Muscle layer of duodenum (tissue), 2 donors: ENCODE measurements at regions not wholly inside any gene's neighbourhood (a gene's known extent, or its start where the extent isn't known, plus 50 kb on each side); places are given as distances from the start of the nearest gene placed in this dataset.

Experiments used
- H3K27ac ChIP-seq: one replicate; pipeline ENCODE4 v1.7.0; 2013; ENCODE audit warnings: mild to moderate bottlenecking, low read length
- H3K27me3 ChIP-seq: one replicate; pipeline ENCODE4 v1.7.0; 2013; ENCODE audit warnings: low read depth, mild to moderate bottlenecking, control low read depth, low read length
- H3K36me3 ChIP-seq, 2 donors: one replicate each; pipeline ENCODE4 v1.7.0; 2013; ENCODE audit warnings: low read length in 2 of 2, control low read depth in 1 of 2, mild to moderate bottlenecking in 1 of 2; ENCODE audit not compliant: insufficient read depth in 2 of 2, control insufficient read depth in 1 of 2
- H3K4me1 ChIP-seq, 2 donors: one replicate each; pipeline ENCODE4 v1.7.0; 2013; ENCODE audit warnings: low read length in 2 of 2, mild to moderate bottlenecking in 2 of 2, control low read depth in 1 of 2, moderate library complexity in 1 of 2; ENCODE audit not compliant: insufficient read depth in 2 of 2, control insufficient read depth in 1 of 2
- H3K4me3 ChIP-seq, 2 donors: one replicate each; pipeline ENCODE4 v1.7.0; 2013; ENCODE audit warnings: low read length in 2 of 2, low read depth in 1 of 2, mild to moderate bottlenecking in 1 of 2
- H3K9me3 ChIP-seq, 2 donors: one replicate each; pipeline ENCODE4 v1.7.0; 2013; ENCODE audit warnings: low read length in 2 of 2, control low read depth in 1 of 2, mild to moderate bottlenecking in 1 of 2; ENCODE audit not compliant: control insufficient read depth in 1 of 2
- donor health status: healthy.

GRCh38 chr12:86735851-86736250 lies 479.7 kb upstream of the MGAT4C start:
- H3K27ac ChIP-seq = no peak overlapping the region
- H3K9me3 ChIP-seq = no peaks in the 10 kb centered on the region
- H3K4me3 ChIP-seq = no peak overlapping the region
- H3K36me3 ChIP-seq = no peaks in the 10 kb centered on the region
- no peaks in the 10 kb centered on the region for H3K27me3 ChIP-seq
- no peaks in the 10 kb centered on the region for H3K4me1 ChIP-seq

GRCh38 chr12:86735072-86735471 lies 478.9 kb upstream of the MGAT4C start:
- H3K27me3 ChIP-seq = no peaks in the 10 kb centered on the region
- H3K27ac ChIP-seq = no peak overlapping the region
- H3K36me3 ChIP-seq = no peaks in the 10 kb centered on the region
- no peaks in the 10 kb centered on the region for H3K4me1 ChIP-seq
- no peaks in the 10 kb centered on the region for H3K9me3 ChIP-seq
- H3K4me3 ChIP-seq = no peak overlapping the region

- Histone ChIP-seq H3K4me1 (no peaks in the 10 kb centered on the region), H3K9me3 (no peaks in the 10 kb centered on the region), H3K27me3 (no peaks in the 10 kb centered on the region), H3K27ac (no peak overlapping the region), H3K36me3 (no peaks in the 10 kb centered on the region), H3K4me3 (no peak overlapping the region)
These were observed 474.0 kb upstream of the MGAT4C start for GRCh38 chr12:86730233-86730632.

- no peak overlapping the region for H3K4me3 ChIP-seq
- no peaks in the 10 kb centered on the region for H3K36me3 ChIP-seq
- no peaks in the 10 kb centered on the region for H3K27me3 ChIP-seq
- no peaks in the 10 kb centered on the region for H3K4me1 ChIP-seq
- no peak overlapping the region for H3K27ac ChIP-seq
- no peaks in the 10 kb centered on the region for H3K9me3 ChIP-seq
These were observed 473.5 kb upstream of the MGAT4C start for GRCh38 chr12:86729739-86730138.

- Histone ChIP-seq H3K4me1 (no peaks in the 10 kb centered on the region), H3K36me3 (no peaks in the 10 kb centered on the region), H3K27me3 (no peaks in the 10 kb centered on the region), H3K27ac (no peak overlapping the region), H3K4me3 (no peak overlapping the region), H3K9me3 (no peaks in the 10 kb centered on the region)
These were observed 471.0 kb upstream of the MGAT4C start for GRCh38 chr12:86727160-86727559.

- Histone ChIP-seq H3K4me1 (no peaks in the 10 kb centered on the region), H3K36me3 (no peaks in the 10 kb centered on the region), H3K4me3 (no peak overlapping the region), H3K27ac (no peak overlapping the region), H3K9me3 (no peaks in the 10 kb centered on the region), H3K27me3 (no peaks in the 10 kb centered on the region)
These were observed 468.5 kb upstream of the MGAT4C start for GRCh38 chr12:86724716-86725115.

GRCh38 chr12:86723326-86723725 lies 467.1 kb upstream of the MGAT4C start:
- Histone ChIP-seq H3K27ac (no peak overlapping the region), H3K27me3 (no peaks in the 10 kb centered on the region), H3K36me3 (no peaks in the 10 kb centered on the region), H3K4me1 (no peaks in the 10 kb centered on the region), H3K4me3 (no peak overlapping the region), H3K9me3 (no peaks in the 10 kb centered on the region)

- Histone ChIP-seq H3K4me1 (no peaks in the 10 kb centered on the region), H3K27me3 (no peaks in the 10 kb centered on the region), H3K9me3 (no peaks in the 10 kb centered on the region), H3K27ac (no peak overlapping the region), H3K4me3 (no peak overlapping the region), H3K36me3 (no peaks in the 10 kb centered on the region)
These were observed 465.7 kb upstream of the MGAT4C start for GRCh38 chr12:86721713-86722397.

GRCh38 chr12:86719381-86719780 lies 463.2 kb upstream of the MGAT4C start:
- H3K4me1 ChIP-seq = no peaks in the 10 kb centered on the region
- H3K27me3 ChIP-seq = no peaks in the 10 kb centered on the region
- H3K36me3 ChIP-seq = no peaks in the 10 kb centered on the region
- H3K9me3 ChIP-seq = no peaks in the 10 kb centered on the region
- no peak overlapping the region for H3K27ac ChIP-seq
- no peak overlapping the region for H3K4me3 ChIP-seq

- H3K27me3 ChIP-seq = no peaks in the 10 kb centered on the region
- no peaks in the 10 kb centered on the region for H3K36me3 ChIP-seq
- H3K4me1 ChIP-seq = no peaks in the 10 kb centered on the region
- no peak overlapping the region for H3K4me3 ChIP-seq
- no peak overlapping the region for H3K27ac ChIP-seq
- H3K9me3 ChIP-seq = no peaks in the 10 kb centered on the region
These were observed 456.9 kb upstream of the MGAT4C start for GRCh38 chr12:86713121-86713520.

- Histone ChIP-seq H3K4me1 (no peaks in the 10 kb centered on the region), H3K27ac (no peak overlapping the region), H3K4me3 (no peak overlapping the region), H3K9me3 (no peaks in the 10 kb centered on the region), H3K27me3 (no peaks in the 10 kb centered on the region), H3K36me3 (no peaks in the 10 kb centered on the region)
These were observed 456.2 kb upstream of the MGAT4C start for GRCh38 chr12:86712425-86712843.

- Histone ChIP-seq H3K27me3 (no peaks in the 10 kb centered on the region), H3K4me3 (no peak overlapping the region), H3K36me3 (no peaks in the 10 kb centered on the region), H3K27ac (no peak overlapping the region), H3K9me3 (no peaks in the 10 kb centered on the region), H3K4me1 (no peaks in the 10 kb centered on the region)
These were observed 455.5 kb upstream of the MGAT4C start for GRCh38 chr12:86711731-86712130.
